GM19035 (cell line): ENCODE measurements at regions not wholly inside any gene's neighbourhood (a gene's known extent, or its start where the extent isn't known, plus 50 kb on each side); places are given as distances from the start of the nearest gene placed in this dataset.

Source experiments
- ATAC-seq: cut with Tn5 transposase; IDR thresholded peaks from one replicate; pipeline ENCODE4 v1.9.1; 2021; ENCODE audit not compliant: unreplicated experiment

- peak; percentile 78 for ATAC-seq
Observed at GRCh38 chr10:108204528-108205305, 1040.2 kb upstream of the SORCS1 start.

GRCh38 chr10:108203905-108204527 lies 1039.5 kb upstream of the SORCS1 start:
- ATAC-seq = peak; percentile 8

- no peak for ATAC-seq
Observed at GRCh38 chr10:108187408-108188012, 1023.0 kb upstream of the SORCS1 start.

GRCh38 chr10:108184114-108184513 lies 1019.6 kb upstream of the SORCS1 start:
- ATAC-seq = no peak

- no peak for ATAC-seq
Observed at GRCh38 chr10:108180878-108181277, 1016.4 kb upstream of the SORCS1 start.

- no peak for ATAC-seq
Observed at GRCh38 chr10:108169846-108170245, 1005.3 kb upstream of the SORCS1 start.

- no peak for ATAC-seq
Observed at GRCh38 chr10:108167766-108168165, 1003.3 kb upstream of the SORCS1 start.

GRCh38 chr10:108166401-108166800 lies 1001.9 kb upstream of the SORCS1 start:
- no peak for ATAC-seq

GRCh38 chr10:108147346-108147745 lies 982.8 kb upstream of the SORCS1 start:
- ATAC-seq = no peak

GRCh38 chr10:108141064-108141463 lies 976.6 kb upstream of the SORCS1 start:
- no peak for ATAC-seq

GRCh38 chr10:108132303-108132702 lies 967.8 kb upstream of the SORCS1 start:
- ATAC-seq = no peak

GRCh38 chr10:108130575-108130974 lies 966.1 kb upstream of the SORCS1 start:
- ATAC-seq = no peak

GRCh38 chr10:108112218-108112617 lies 947.7 kb upstream of the SORCS1 start:
- no peak for ATAC-seq

GRCh38 chr10:108104551-108105156 lies 940.1 kb upstream of the SORCS1 start:
- ATAC-seq = no peak

GRCh38 chr10:108097258-108097657 lies 932.8 kb upstream of the SORCS1 start:
- no peak for ATAC-seq

GRCh38 chr10:108095932-108096925 lies 931.7 kb upstream of the SORCS1 start:
- no peak for ATAC-seq

- no peak for ATAC-seq
Observed at GRCh38 chr10:108090476-108091215, 926.1 kb upstream of the SORCS1 start.

GRCh38 chr10:108086502-108086901 lies 922.0 kb upstream of the SORCS1 start:
- ATAC-seq = no peak

- ATAC-seq = no peak
Observed at GRCh38 chr10:108082596-108082995, 918.1 kb upstream of the SORCS1 start.

GRCh38 chr10:108078263-108078662 lies 913.8 kb upstream of the SORCS1 start:
- no peak for ATAC-seq
